ENCODE measurements at regions not wholly inside any gene's neighbourhood (a gene's known extent, or its start where the extent isn't known, plus 50 kb on each side); places are given as distances from the start of the nearest gene placed in this dataset.

- H2AFZ ChIP-seq (ENCODE audit: control insufficient read depth, low read depth, low read length), result no peak overlapping the region
- CTCF ChIA-PET, result interaction anchor here (0.8 kb wide), 1 partner anchor 9 kb away, joined by 3 read pairs; no protein-coding TSS in a partner anchor
- POLR2A ChIA-PET, result no interaction called here
- no peak for TF ChIP-seq USF2 (IDR thresholded peaks at IDR 0.05; ENCODE audit: borderline replicate concordance, low read depth, low read length)
- TF ChIP-seq EED (IDR thresholded peaks at IDR 0.05; ENCODE audit: low read depth), result no peak
- TF ChIP-seq MYC (IDR thresholded peaks at IDR 0.05; ENCODE audit: insufficient read depth, insufficient read length, insufficient replicate concordance, low read length, severe bottlenecking), result no peak
- no peak for TF ChIP-seq MXI1 (IDR thresholded peaks at IDR 0.05; ENCODE audit: low read depth, low read length)
- no peak for TF ChIP-seq CHD2 (IDR thresholded peaks at IDR 0.05; ENCODE audit: borderline replicate concordance, low read depth, low read length)
- TF ChIP-seq PML (IDR thresholded peaks at IDR 0.05; ENCODE audit: low read length), result no peak
- no peak for TF ChIP-seq RAD21 (IDR thresholded peaks at IDR 0.05; ENCODE audit: insufficient read depth, low read depth, low read length)
- no peak for TF ChIP-seq NR2C2 (IDR thresholded peaks at IDR 0.05; ENCODE audit: borderline replicate concordance, control insufficient read depth, insufficient read length, low read depth)
- no peak for TF ChIP-seq CUX1 (IDR thresholded peaks at IDR 0.05; ENCODE audit: insufficient replicate concordance, low read depth, low read length)
- no peak for TF ChIP-seq REST (IDR thresholded peaks at IDR 0.05; ENCODE audit: low read depth, low read length)
- no peak for TF ChIP-seq CREB1 (IDR thresholded peaks at IDR 0.05; ENCODE audit: low read depth)
- no peak for TF ChIP-seq PKNOX1 (IDR thresholded peaks at IDR 0.05)
- no peak for TF ChIP-seq TBL1XR1 (IDR thresholded peaks at IDR 0.05; ENCODE audit: low read depth, low read length)
- TF ChIP-seq WRNIP1 (IDR thresholded peaks at IDR 0.05; ENCODE audit: borderline replicate concordance, low read depth, low read length), result no peak
- no peak for TF ChIP-seq TAF1 (IDR thresholded peaks at IDR 0.05; ENCODE audit: borderline replicate concordance, low read depth, low read length)
Measured at GRCh38 chr4:125043486-125043885, 271.3 kb upstream of the FAT4 start.

More at GRCh38 chr4:125043486-125043885, 271.3 kb upstream of the FAT4 start:
- no peaks in the 10 kb centered on the region for H3K9me3 ChIP-seq (replicated peaks; ENCODE audit: control insufficient read depth, insufficient read depth, low read length)
- intact Hi-C loops (cut with micrococcal nuclease; ENCODE audit: unreplicated experiment), result no loop called here
- ATAC-seq (no peak), DNase-seq (ENCODE audit: low read depth, low spot score) (no peak), FAIRE-seq (no peak)
- no peaks in the 10 kb centered on the region for H3K27me3 ChIP-seq (replicated peaks in 1 of 2; ENCODE audit: control insufficient read depth in 2 of 2, insufficient read depth in 2 of 2, low read length in 1 of 2)
- ChIA-PET SMC1A (ENCODE audit: uncharacterized antibody, unreplicated experiment) (no interaction called here), RAD21 (ENCODE audit: unreplicated experiment) (no interaction called here)
- no peak overlapping the region for H3K4me2 ChIP-seq (ENCODE audit: control insufficient read depth, insufficient read depth)
- no peaks in the 10 kb centered on the region for H4K20me1 ChIP-seq (ENCODE audit: control insufficient read depth, insufficient read depth)
- H3K4me3 ChIP-seq, result no peak overlapping the region
- H3K36me3 ChIP-seq (ENCODE audit: control insufficient read depth in 2 of 2, insufficient read depth in 2 of 2, low read length in 1 of 2), result no peaks in the 10 kb centered on the region
- no peak overlapping the region for H3K27ac ChIP-seq (ENCODE audit: control insufficient read depth, insufficient read depth)
- BruUV-seq (replicated peaks), result no TSS peak
- H3K4me1 ChIP-seq (ENCODE audit: control insufficient read depth, insufficient read depth, low read length), result no peaks in the 10 kb centered on the region
- 0% methylated on average over 3 of the region's 3 CpGs for WGBS (ENCODE audit: insufficient coverage, insufficient replicate concordance, low lambda C conversion rate, missing lambda C conversion rate)
- no peaks in the 10 kb centered on the region for H3K79me2 ChIP-seq (ENCODE audit: control insufficient read depth, insufficient read depth, low read length)
- in situ Hi-C loops (cut with MboI), result no loop called here
- no peak overlapping the region for H3K9ac ChIP-seq (ENCODE audit: control insufficient read depth, insufficient read depth, low read length)

All from GM12878 (cell line).